SK-N-MC (cell line): ENCODE measurements at regions not wholly inside any gene's neighbourhood (a gene's known extent, or its start where the extent isn't known, plus 50 kb on each side); places are given as distances from the start of the nearest gene placed in this dataset.

Source experiments
- EZH2 ChIP-seq: fragments of 200-600 bp; sonication (generic); IDR thresholded peaks from one replicate; pipeline ENCODE4 v1.6.1; 2017; ENCODE audit warnings: antibody characterized with exemption
- FOXP2 ChIP-seq: optimal IDR thresholded peaks from 2 replicates; pipeline ENCODE3; 2011; ENCODE audit warnings: mild to moderate bottlenecking, moderate library complexity; ENCODE audit not compliant: insufficient read depth; ENCODE audit errors: extremely low read length, control extremely low read depth
- POLR2AphosphoS5 ChIP-seq: IDR thresholded peaks from 2 replicates; pipeline ENCODE4 v1.6.1; 2012; ENCODE audit warnings: mild to moderate bottlenecking, low read depth, low read length, borderline replicate concordance

- TF ChIP-seq POLR2AphosphoS5 (no peak), EZH2 (no peak), FOXP2 (no peak)
Observed at GRCh38 chr7:81232084-81232799, 313.4 kb upstream of the SEMA3C start.
